Breast epithelium (tissue), 4 donors: ENCODE measurements at regions not wholly inside any gene's neighbourhood (a gene's known extent, or its start where the extent isn't known, plus 50 kb on each side); places are given as distances from the start of the nearest gene placed in this dataset.
"Not testable (repeated sequence)": the region's sequence is repeated elsewhere in the genome, so short reads cannot be mapped to it uniquely, and the experiment has no call there.

Experiments used
- DNase-seq, 2 donors: peaks; one replicate each; pipeline ENCODE4 v3.0.0-alpha.2; 2019; ENCODE audit warnings: low spot score in 2 of 2
- H3K27ac ChIP-seq, 2 donors: fragments of 200-600 bp; sonication (generic) in 1 of 2; one replicate each; pipeline ENCODE4 v1.5.1; 2016 to 2019; ENCODE audit warnings: mild to moderate bottlenecking in 1 of 2
- H3K27me3 ChIP-seq, 2 donors: fragments of 200-600 bp; sonication (generic) in 1 of 2; one replicate each; pipeline versions ENCODE4 v1.5.1 to v1.6.0; 2017 to 2019; ENCODE audit warnings: control low read depth in 1 of 2, mild to moderate bottlenecking in 1 of 2
- H3K36me3 ChIP-seq: fragments of 200-600 bp; one replicate; pipeline ENCODE4 v1.5.1; 2019
- H3K4me1 ChIP-seq, 2 donors: fragments of 200-600 bp; sonication (generic); one replicate each; pipeline ENCODE4 v1.5.1; 2016 to 2019; ENCODE audit warnings: control low read depth in 1 of 2
- H3K4me3 ChIP-seq, 3 donors: fragments of 200-600 bp; sonication (generic); 1 replicate in 2 of 3; 2 replicates in 1 of 3; pipeline ENCODE4 v1.5.1; 2016 to 2019; ENCODE audit warnings: mild to moderate bottlenecking in 3 of 3, moderate library complexity in 2 of 3
- H3K9me3 ChIP-seq, 2 donors: fragments of 200-600 bp; sonication (generic) in 1 of 2; one replicate each; pipeline ENCODE4 v1.5.1; 2016 to 2019; ENCODE audit warnings: control low read depth in 1 of 2
- CTCF ChIP-seq, 3 donors: fragments of 450-650 bp; IDR thresholded peaks; one replicate each; pipeline ENCODE4 v1.5.1; 2016 to 2017; ENCODE audit warnings: antibody characterized with exemption in 3 of 3, mild to moderate bottlenecking in 3 of 3, moderate library complexity in 3 of 3
- POLR2A ChIP-seq: fragments of 450-650 bp; IDR thresholded peaks from one replicate; pipeline ENCODE4 v1.6.1; 2016; ENCODE audit warnings: antibody characterized with exemption, mild to moderate bottlenecking, moderate library complexity
- POLR2AphosphoS5 ChIP-seq, 3 donors: sonication (generic); formaldehyde crosslinking; IDR thresholded peaks; one replicate each; pipeline ENCODE4 v1.6.1; 2017; ENCODE audit warnings: antibody characterized with exemption in 3 of 3
- intact Hi-C: fragments of 100-400 bp; cut with DNase I; formaldehyde crosslinking; loops from one replicate; pipeline ENCODE4 v1.15.1; 2023; ENCODE audit warnings: low total_unique reads

GRCh38 chr15:39034816-39035215, 470.2 kb upstream of the RASGRP1 start:
- no peak overlapping the region for H3K27ac ChIP-seq
- H3K4me1 ChIP-seq: no peaks in the 10 kb centered on the region
- H3K27me3 ChIP-seq: no peaks in the 10 kb centered on the region
- H3K4me3 ChIP-seq: no peak overlapping the region
- intact Hi-C loops: no loop called here
- no peaks in the 10 kb centered on the region for H3K36me3 ChIP-seq
- no peak for TF ChIP-seq CTCF (IDR thresholded peaks at IDR 0.05)
- no peaks in the 10 kb centered on the region for H3K9me3 ChIP-seq
- no peak for DNase-seq

- H3K27me3 ChIP-seq, H3K4me1 ChIP-seq, intact Hi-C loops, H3K27ac ChIP-seq, H3K36me3 ChIP-seq, DNase-seq, H3K9me3 ChIP-seq, H3K4me3 ChIP-seq: not testable (repeated sequence)
Measured at GRCh38 chr15:39037611-39038010, 473.0 kb upstream of the RASGRP1 start.

- H3K9me3 ChIP-seq: no peaks in the 10 kb centered on the region
- intact Hi-C loops: no loop called here
- H3K27ac ChIP-seq: no peak overlapping the region
- no peak overlapping the region for H3K4me3 ChIP-seq
- no peaks in the 10 kb centered on the region for H3K4me1 ChIP-seq
- H3K27me3 ChIP-seq: no peaks in the 10 kb centered on the region
- no peaks in the 10 kb centered on the region for H3K36me3 ChIP-seq
- no peak for DNase-seq
- TF ChIP-seq POLR2A: no peak
- TF ChIP-seq POLR2AphosphoS5 (IDR thresholded peaks at IDR 0.05): no peak
- TF ChIP-seq CTCF (IDR thresholded peaks at IDR 0.05): no peak
Measured at GRCh38 chr15:39040861-39041260, 476.2 kb upstream of the RASGRP1 start.

DNA sequence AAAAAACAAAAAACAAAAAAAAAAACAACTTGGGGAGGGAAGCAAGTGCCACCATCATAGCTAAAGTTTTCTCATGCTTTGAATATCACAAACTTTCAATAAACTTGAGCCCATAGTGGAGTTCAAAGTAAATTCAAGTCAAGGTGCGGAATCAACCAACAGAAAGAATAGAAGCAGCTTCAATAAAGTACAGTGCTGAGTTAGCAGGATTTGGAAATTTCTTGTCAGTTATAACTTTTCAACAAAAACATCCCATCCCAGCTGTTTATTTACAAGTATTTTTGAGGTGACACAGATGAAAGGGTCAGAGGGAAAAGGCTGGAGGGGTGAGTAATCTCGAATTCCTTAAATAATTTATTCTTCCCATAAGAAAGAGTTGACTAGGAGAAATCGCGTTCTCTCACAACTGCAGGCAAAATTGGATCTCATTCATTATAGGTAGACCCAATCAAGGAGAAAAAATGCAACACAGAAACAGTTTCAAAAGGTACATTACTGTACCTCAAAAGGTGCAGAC, 477.4 kb upstream of the RASGRP1 start:
- no peaks in the 10 kb centered on the region for H3K9me3 ChIP-seq
- DNase-seq: no peak
- TF ChIP-seq POLR2AphosphoS5 (IDR thresholded peaks at IDR 0.05) (no peak), CTCF (IDR thresholded peaks at IDR 0.05) (no peak), POLR2A (no peak)

GRCh38 chr15:39051626-39052322, 487.2 kb upstream of the RASGRP1 start:
- no peaks in the 10 kb centered on the region for H3K36me3 ChIP-seq
- no peaks in the 10 kb centered on the region for H3K4me1 ChIP-seq
- no peak for DNase-seq
- intact Hi-C loops: no loop called here
- H3K27me3 ChIP-seq: no peaks in the 10 kb centered on the region
- H3K4me3 ChIP-seq: no peak overlapping the region
- H3K27ac ChIP-seq: no peak overlapping the region
- peaks cover 0 to 20% of the 10 kb centered on the region in 2 donors for H3K9me3 ChIP-seq
- TF ChIP-seq POLR2AphosphoS5 (IDR thresholded peaks at IDR 0.05): no peak
- TF ChIP-seq POLR2A: no peak

More for the DNA sequence above, 477.4 kb upstream of the RASGRP1 start:
- no peaks in the 10 kb centered on the region for H3K36me3 ChIP-seq
- no peak overlapping the region for H3K27ac ChIP-seq
- H3K4me1 ChIP-seq: no peaks in the 10 kb centered on the region
- no peaks in the 10 kb centered on the region for H3K27me3 ChIP-seq
- H3K4me3 ChIP-seq: no peak overlapping the region
- intact Hi-C loops: no loop called here

GRCh38 chr15:39052323-39052705, 487.7 kb upstream of the RASGRP1 start:
- Histone ChIP-seq H3K27me3 (no peaks in the 10 kb centered on the region), H3K36me3 (no peaks in the 10 kb centered on the region), H3K9me3 (peaks cover 0 to 20% of the 10 kb centered on the region in 2 donors), H3K4me1 (no peaks in the 10 kb centered on the region), H3K27ac (no peak overlapping the region), H3K4me3 (no peak overlapping the region)
- intact Hi-C loops: no loop called here
- DNase-seq: no peak
- no peak for TF ChIP-seq POLR2A
- no peak for TF ChIP-seq CTCF (IDR thresholded peaks at IDR 0.05)
- TF ChIP-seq POLR2AphosphoS5 (IDR thresholded peaks at IDR 0.05): no peak
